GM21381 (cell line): ENCODE measurements at regions not wholly inside any gene's neighbourhood (a gene's known extent, or its start where the extent isn't known, plus 50 kb on each side); places are given as distances from the start of the nearest gene placed in this dataset.

Source experiments
- ATAC-seq: cut with Tn5 transposase; IDR thresholded peaks from one replicate; pipeline ENCODE4 v1.9.1; 2021; ENCODE audit warnings: mild to moderate bottlenecking, moderate library complexity; ENCODE audit not compliant: unreplicated experiment

DNA sequence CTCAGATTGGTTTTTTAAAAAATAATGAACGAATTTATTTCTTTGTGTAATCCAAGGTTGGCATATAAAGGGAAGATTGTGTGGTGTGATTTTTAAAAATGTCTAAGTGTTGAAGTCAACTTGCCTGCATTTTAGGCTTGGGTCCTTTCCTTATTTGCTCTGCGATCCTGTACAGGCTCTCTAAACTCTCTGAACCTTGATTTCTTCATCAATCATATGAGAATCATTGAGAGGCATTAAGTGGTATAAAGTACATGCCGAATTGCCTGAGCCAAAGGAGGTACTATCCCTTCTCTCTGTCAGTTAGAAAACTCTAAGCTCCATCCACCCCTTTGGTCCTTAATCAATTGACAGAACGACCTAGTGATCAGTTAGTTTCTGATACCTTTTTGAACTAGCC, 440.4 kb upstream of the MEX3C start:
- no peak for ATAC-seq

DNA sequence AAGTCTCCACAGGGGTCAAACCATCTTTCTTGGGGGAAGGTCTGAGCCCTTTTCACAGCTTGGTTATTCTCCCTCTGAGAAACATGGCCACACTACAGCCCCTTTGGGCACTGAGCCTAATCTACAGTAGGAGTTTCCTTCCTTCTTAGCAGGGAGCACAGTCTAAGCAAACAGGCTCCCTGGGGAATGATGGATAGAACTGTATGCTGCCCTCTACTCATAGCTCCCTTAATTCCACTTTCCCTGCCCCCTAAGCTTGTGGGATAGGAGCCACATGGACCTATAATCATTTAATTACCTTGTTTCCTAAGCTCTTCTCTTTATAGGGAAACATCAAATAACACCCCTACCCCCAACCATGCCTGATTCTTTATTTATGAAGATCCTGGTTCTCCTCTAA, 442.1 kb upstream of the MEX3C start:
- no peak for ATAC-seq

DNA sequence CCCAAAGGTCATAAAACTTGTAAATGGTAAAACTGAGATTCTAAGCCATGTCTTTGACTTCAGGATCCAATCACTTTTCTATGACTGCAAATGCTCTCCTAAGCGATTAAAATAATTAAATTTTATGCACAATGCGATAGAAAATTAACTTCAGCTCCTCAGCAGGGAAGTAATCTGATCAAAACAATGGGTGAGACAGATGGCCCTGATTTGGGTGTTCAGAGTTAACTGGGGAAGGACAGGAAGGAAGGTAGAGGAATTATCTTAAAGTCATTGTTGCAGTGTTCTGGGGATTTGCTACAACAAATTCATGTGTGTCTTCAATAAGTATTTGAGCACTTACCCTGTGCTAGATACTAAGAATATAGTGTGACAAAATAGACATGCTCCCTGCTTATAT, 446.0 kb upstream of the MEX3C start:
- no peak for ATAC-seq

DNA sequence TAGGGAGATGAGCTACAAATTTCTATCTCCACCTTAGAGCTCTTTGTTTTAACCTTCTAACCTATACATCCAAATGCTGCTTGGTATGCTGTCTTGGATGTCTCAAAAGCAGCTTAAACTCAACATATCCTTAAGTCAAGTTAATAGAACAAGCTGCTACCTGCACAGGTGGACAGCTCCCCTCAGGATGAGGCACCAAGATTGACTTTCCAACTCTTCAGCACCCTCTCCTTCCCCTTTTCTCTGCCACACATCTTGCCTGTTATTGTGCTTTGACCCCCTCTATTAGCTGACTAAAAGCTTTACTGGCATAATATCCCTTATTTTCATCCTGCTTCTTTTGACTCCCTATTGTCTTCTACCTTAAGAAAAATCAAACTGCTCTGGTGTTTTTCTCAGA, 448.1 kb upstream of the MEX3C start:
- ATAC-seq = no peak

DNA sequence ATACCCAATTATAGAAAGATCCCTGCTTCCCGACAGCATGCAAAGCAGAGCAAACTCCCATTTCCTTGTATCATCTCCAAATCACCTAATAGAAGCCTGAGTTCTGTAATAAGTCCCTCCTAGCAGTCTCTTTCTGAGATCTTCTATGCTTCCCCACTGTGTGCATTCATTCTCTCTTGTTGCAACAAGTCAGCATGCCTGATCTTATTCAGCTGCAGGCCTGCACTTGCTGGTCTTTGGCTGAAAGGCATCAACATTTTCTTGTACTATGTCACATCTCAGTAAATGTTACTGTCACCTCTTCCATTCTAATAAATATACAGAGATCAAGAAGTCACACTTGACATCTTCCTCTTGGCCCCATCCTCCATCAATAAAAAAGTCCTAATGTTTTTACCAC, 449.9 kb upstream of the MEX3C start:
- no peak for ATAC-seq

DNA sequence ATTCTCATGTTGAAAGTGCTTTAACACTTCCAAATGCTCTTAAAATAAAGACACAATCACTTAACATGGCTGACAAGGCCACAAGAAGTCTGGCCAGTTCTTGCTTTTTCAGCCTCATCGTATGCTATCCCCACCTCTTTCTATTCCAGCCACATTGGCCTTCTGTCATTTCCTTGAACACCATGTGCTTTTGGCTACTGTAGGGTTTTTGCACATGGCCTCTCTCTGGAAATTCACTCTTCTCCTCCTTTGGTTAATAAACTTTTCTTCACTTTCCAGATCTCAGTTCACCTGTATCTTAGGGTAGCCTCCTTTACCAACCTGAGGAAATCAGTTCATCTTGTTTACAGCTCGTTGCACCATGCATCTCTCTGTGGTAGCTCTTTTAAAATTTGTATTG, 450.5 kb upstream of the MEX3C start:
- no peak for ATAC-seq

- ATAC-seq = no peak
Observed at GRCh38 chr18:51649796-51650195, 452.3 kb upstream of the MEX3C start.

DNA sequence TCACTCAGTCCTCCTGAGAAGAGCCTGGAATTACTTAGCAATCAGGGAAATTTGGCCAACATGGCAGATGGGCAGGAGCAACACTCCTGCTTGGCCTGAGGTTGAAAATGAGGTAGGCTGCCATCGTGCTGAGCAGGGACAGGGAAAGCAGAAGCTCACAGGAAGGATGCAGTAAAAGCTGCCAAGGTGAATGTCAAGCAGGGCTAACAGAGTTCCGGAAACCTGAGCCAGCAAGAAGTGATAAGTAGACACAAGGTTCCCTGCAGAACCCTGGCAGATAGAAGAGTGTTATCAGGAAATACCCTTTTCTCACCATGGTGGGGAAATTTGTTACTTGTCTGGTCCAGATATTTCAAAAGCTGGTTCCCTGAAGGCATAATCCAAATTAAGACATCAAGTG, 454.3 kb upstream of the MEX3C start:
- ATAC-seq = no peak

DNA sequence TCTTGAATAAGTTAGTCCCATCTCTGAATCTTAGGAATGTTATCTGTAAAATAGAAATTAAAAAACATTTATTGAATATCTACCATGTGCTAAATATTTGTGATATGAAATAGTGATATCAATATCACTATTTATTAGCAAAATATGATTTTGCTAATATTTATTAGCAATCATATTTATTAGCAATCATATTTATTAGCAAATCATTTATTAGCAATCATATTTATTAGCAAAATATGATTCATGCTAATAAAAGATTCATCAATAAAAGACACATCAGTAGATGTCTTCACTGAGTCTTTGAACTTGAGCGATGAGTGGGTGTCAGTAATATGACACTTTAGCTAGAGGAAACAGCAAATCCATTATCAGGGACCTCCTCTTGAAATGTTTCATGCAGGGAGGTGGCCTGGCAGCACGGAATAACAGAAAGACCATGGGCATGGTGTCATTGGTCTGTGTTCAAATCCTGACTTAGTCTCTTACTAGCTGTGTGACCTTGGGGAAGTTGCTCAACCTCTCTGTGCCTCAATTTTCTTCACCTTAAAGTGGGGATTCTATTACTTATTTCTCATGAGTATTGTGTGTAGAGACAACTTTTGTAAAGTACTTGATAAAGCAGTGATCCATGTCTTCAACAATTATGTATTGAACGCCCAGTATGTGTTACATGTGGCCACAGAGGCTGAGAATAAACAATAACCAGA, 456.2 kb upstream of the MEX3C start:
- no peak for ATAC-seq

- peak; percentile 67 for ATAC-seq
Observed at GRCh38 chr18:51654488-51655326, 457.2 kb upstream of the MEX3C start.

- ATAC-seq = peak; percentile 67
Observed at GRCh38 chr18:51655327-51655698, 457.8 kb upstream of the MEX3C start.

DNA sequence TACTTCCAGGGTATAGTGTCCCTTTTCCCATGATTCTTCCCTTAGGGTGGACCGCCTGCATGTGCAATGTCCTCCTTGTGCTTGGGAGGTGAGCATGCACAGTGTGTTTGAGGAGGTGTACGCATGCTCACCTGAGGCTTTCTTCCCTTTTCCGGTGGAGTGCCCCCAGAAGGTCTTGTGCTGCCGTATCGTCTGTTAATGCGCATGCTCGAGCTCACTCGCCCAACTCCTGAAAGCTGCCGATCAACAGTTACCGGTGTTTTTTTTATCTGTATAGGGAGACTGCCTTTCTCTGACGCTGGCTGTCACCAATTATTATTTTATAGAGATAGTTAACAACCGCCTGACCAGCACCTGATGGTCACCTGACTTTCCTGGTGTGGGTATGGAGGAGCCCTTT, 458.8 kb upstream of the MEX3C start:
- no peak for ATAC-seq

GRCh38 chr18:51658436-51658835, 461.0 kb upstream of the MEX3C start:
- no peak for ATAC-seq

DNA sequence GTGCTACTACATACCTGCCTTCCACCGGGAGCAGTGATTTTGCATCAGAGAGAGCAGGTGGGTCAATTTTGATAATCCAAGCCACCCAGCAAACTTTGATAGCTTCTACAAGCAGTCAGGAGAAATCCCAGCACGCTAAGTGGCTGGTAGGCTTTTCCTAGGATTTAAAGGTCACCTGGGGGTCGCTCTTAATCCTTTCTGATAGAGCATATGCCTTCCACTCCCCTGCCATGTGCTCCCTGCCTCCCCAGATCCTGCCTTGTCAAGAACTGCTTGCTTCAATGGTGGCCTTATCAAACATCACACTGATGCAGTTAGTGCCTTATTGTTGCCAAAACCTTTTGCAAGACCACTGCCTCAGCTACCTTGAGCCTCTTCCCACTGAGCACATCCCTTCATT, 462.3 kb upstream of the MEX3C start:
- no peak for ATAC-seq

DNA sequence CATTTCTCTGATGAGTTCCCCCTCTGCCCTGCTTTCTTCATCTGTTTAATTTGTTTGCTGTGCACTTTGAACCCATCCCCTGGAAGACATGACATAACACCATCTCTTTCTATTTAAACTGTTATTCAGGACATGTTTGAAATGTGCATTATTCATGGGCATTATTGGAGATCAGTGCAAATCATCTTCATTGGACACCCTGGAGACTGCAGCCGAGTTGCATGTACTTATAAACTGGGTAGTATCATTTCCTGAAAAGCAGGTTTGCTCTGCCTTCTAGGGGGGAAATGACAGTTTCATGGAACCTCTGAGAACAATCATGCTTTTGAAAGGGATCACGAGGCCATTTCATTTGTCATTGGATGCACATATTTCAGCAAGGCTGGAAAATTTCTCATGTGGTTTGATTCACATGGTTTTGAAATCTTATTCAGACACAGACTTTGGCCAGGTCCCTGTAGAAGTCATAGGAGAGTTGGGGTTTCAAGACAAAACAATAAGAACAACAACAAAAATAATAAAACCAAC, 462.8 kb upstream of the MEX3C start:
- no peak for ATAC-seq

DNA sequence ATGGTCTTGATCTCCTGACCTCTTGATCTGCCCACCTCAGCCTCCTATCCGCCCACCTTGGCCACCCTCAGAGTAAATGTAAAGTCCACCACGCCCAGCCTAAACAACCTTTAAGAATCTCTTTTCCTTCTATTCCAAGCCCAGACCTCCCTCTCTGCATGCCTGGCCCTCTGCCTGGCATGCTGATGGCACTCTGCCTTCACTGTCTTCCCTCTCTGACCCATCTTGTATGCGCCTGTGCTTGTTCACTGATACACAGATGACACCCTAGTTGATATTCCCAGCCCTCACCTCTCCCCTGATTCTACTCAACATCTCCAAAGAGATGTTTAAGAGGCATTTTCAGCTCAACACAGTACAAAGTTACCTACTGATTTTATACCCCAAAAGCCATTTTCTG, 466.8 kb upstream of the MEX3C start:
- ATAC-seq = no peak

GRCh38 chr18:51666763-51667191, 469.3 kb upstream of the MEX3C start:
- no peak for ATAC-seq

DNA sequence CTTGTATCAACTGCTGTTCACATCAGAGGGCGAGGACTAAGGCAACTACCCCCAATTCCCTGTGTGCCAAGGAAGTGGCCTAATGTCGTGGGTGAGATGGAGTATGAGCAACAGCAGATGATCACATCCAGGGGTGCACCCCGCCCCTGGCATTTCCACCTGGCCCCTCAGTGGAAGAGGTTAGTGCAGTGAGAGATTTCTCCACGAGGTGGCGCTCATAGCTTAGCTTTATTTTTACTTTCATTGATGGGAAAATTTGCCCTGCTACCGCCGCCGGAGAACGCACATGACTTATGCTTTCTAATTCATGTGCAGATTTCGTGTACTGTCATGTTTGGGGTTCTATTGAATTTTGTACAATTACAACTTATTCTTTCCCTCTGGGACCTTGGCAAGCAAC, 470.6 kb upstream of the MEX3C start:
- ATAC-seq = peak; percentile 66

- no peak for ATAC-seq
Observed at GRCh38 chr18:51668607-51669006, 471.1 kb upstream of the MEX3C start.

DNA sequence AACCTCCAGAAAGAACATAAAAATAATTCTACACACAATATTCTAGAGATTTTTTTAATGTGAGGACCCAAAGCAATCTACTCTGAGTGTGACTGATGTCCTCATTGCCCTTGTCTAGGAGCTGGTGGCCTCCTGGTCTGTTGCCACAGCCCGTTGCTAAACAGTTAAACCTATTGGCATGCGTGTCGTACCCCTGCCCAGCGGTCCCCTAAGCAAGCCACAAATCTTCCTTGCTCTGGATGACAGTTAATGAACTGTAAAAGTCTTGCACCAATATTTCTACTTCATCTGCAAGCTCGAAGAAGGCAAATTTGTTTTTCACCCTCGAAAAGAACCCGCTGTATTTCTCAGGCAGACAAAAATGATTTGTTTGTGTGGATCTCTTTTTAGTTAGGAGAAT, 489.1 kb upstream of the MEX3C start:
- no peak for ATAC-seq

DNA sequence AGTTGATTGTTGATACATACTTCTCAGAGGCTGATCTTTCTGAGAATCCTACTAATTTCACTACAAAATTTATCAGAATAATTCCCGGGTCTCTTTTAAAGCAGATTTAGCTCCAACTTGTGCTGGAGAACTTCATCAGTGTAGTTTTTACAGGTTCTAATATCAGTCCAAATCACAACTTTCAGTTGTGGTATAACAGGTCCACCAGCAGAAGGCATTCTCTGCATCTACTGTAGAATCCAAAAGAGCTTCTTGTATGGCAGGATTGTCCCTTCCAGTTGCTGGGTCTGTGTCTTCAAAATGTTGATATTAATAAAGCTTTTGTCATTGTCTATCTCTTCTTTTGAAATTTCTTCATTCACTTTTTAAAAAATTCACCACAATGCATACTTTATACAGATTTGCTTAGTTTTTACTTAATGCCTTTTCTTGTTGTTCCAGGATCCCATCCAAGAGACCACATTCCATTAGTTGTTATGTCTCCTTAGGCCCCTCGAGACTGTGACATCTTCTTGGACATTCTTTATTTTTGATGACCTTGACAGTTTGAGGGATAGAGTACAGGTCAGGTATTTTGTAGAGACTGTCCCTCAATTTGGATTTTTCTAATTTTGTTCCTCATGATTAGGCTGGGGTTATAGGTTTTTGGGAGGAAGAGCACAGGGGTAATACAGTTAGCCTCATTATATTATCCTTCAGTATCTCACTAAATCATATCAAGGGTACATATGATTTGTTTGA, 490.5 kb upstream of the MEX3C start:
- ATAC-seq = no peak

- no peak for ATAC-seq
Observed at GRCh38 chr18:51692612-51693011, 495.1 kb upstream of the MEX3C start.
